ENCODE measurements at regions not wholly inside any gene's neighbourhood (a gene's known extent, or its start where the extent isn't known, plus 50 kb on each side); places are given as distances from the start of the nearest gene placed in this dataset.
"Not testable (repeated sequence)": the region's sequence is repeated elsewhere in the genome, so short reads cannot be mapped to it uniquely, and the experiment has no call there.

DNA sequence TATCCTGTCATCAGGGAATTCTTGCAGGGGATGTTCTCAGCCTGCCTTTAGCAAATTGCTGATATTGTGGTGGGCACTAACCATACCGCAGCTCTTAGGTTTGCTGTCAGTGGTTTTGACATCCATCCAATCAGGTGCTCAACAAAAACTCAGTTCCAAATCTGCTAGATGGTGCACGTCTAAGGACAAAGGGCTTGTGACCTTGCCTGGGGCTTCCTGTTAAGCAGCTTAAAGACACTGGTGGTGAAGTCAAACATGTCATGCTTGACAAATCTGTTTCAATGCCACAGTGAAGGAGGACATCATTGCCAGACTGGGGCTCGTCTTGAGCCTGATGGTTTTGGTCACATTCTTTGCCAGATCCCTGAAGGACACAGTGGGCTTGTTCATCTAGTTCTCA, 179.8 kb upstream of the NOX3 start:
- Histone ChIP-seq H3K4me1 (no peaks in the 10 kb centered on the region), H3K27me3 (no peaks in the 10 kb centered on the region), H3K36me3 (no peaks in the 10 kb centered on the region), H3K4me3 (no peak overlapping the region), H3K9me3 (no peaks in the 10 kb centered on the region), H3K27ac (no peak overlapping the region)
- DNase-seq (no peak), ATAC-seq (no peak)
- no peak for TF ChIP-seq POLR2A (IDR thresholded peaks at IDR 0.05)
- TF ChIP-seq, protein P1, sequence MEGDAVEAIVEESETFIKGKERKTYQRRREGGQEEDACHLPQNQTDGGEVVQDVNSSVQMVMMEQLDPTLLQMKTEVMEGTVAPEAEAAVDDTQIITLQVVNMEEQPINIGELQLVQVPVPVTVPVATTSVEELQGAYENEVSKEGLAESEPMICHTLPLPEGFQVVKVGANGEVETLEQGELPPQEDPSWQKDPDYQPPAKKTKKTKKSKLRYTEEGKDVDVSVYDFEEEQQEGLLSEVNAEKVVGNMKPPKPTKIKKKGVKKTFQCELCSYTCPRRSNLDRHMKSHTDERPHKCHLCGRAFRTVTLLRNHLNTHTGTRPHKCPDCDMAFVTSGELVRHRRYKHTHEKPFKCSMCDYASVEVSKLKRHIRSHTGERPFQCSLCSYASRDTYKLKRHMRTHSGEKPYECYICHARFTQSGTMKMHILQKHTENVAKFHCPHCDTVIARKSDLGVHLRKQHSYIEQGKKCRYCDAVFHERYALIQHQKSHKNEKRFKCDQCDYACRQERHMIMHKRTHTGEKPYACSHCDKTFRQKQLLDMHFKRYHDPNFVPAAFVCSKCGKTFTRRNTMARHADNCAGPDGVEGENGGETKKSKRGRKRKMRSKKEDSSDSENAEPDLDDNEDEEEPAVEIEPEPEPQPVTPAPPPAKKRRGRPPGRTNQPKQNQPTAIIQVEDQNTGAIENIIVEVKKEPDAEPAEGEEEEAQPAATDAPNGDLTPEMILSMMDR (IDR thresholded peaks at IDR 0.05): no peak
- WGBS (ENCODE audit: insufficient coverage, low coverage, low lambda C conversion rate, missing lambda C conversion rate): 67% methylated on average over 2 of the region's 3 CpGs
- intact Hi-C loops (cut with DNase I): no loop called here

DNA sequence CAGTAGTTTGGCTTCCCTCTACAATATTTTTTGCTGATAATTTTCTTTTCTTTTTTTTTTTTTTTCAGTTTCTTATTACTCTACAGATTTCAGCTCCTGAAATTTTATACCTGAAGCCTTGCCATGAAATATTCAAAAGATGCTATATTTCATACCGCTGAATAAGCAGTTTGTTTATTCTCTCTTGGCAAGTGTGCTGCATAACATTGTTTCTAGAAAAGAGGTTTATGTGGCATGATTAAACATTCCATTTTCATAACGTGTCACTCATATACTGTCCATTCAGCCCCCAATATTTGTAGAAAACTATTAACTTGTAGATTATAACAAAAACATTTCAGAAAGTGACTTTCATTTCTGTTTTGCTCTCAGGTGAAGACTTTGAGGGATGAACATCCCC, 174.4 kb upstream of the NOX3 start:
- Histone ChIP-seq H3K4me3 (no peak overlapping the region), H3K9me3 (no peaks in the 10 kb centered on the region), H3K27me3 (no peaks in the 10 kb centered on the region), H3K27ac (no peak overlapping the region), H3K36me3 (no peaks in the 10 kb centered on the region), H3K4me1 (no peaks in the 10 kb centered on the region)
- ATAC-seq (no peak), DNase-seq (no peak)
- intact Hi-C loops (cut with DNase I): no loop called here
- 66% methylated on average over 2 of the region's 2 CpGs for WGBS (ENCODE audit: insufficient coverage, low coverage, low lambda C conversion rate, missing lambda C conversion rate)
- TF ChIP-seq, protein P1 (IDR thresholded peaks at IDR 0.05): no peak
- TF ChIP-seq POLR2A (IDR thresholded peaks at IDR 0.05): no peak

- Histone ChIP-seq H3K4me1 (no peaks in the 10 kb centered on the region), H3K36me3 (no peaks in the 10 kb centered on the region), H3K27me3 (no peaks in the 10 kb centered on the region), H3K9me3 (no peaks in the 10 kb centered on the region), H3K4me3 (no peak overlapping the region), H3K27ac (no peak overlapping the region)
- no peak for ATAC-seq
- DNase-seq: no peak
- WGBS (ENCODE audit: insufficient coverage, low coverage, low lambda C conversion rate, missing lambda C conversion rate): 59% methylated on average over 6 of the region's 6 CpGs
- intact Hi-C loops (cut with DNase I): no loop called here
- no peak for TF ChIP-seq POLR2A (IDR thresholded peaks at IDR 0.05)
- TF ChIP-seq, protein P1 (IDR thresholded peaks at IDR 0.05): no peak
These were observed 174.0 kb upstream of the NOX3 start for GRCh38 chr6:155629652-155630051.

DNA sequence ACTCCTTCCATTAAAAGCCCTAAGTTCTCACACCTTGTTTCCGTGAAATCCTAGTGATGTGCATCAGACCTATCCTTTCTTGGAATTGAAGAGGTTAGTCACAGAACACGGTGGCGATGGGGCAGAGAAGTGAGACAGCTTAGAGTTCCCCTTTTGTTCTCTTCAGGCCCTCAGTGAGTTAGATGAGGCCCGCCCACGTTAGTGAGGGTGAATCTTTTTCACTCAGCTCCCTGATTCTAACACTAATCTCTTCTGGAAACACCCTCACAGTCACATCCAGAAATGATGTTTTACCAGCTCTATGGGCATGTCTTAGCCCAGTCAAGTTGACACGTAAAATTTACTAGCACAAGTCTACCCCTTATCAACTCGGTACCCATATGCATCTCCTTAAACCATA, 172.7 kb upstream of the NOX3 start:
- ATAC-seq (no peak), DNase-seq (no peak)
- Histone ChIP-seq H3K27ac (no peak overlapping the region), H3K9me3 (no peaks in the 10 kb centered on the region), H3K4me3 (no peak overlapping the region), H3K27me3 (no peaks in the 10 kb centered on the region), H3K36me3 (no peaks in the 10 kb centered on the region), H3K4me1 (no peaks in the 10 kb centered on the region)
- TF ChIP-seq, protein P1 (IDR thresholded peaks at IDR 0.05): no peak
- no peak for TF ChIP-seq POLR2A (IDR thresholded peaks at IDR 0.05)
- WGBS (ENCODE audit: insufficient coverage, low coverage, low lambda C conversion rate, missing lambda C conversion rate): 56% methylated on average over 4 of the region's 7 CpGs
- intact Hi-C loops (cut with DNase I): no loop called here

GRCh38 chr6:155627722-155628212, 172.1 kb upstream of the NOX3 start:
- H3K4me3 ChIP-seq; H3K4me1 ChIP-seq; H3K27me3 ChIP-seq; DNase-seq; H3K9me3 ChIP-seq; ATAC-seq; H3K27ac ChIP-seq; H3K36me3 ChIP-seq; intact Hi-C loops (cut with DNase I): not testable (repeated sequence)
- WGBS (ENCODE audit: insufficient coverage, low coverage, low lambda C conversion rate, missing lambda C conversion rate): 43% methylated on average over 4 of the region's 4 CpGs
